ENCODE measurements at regions not wholly inside any gene's neighbourhood (a gene's known extent, or its start where the extent isn't known, plus 50 kb on each side); places are given as distances from the start of the nearest gene placed in this dataset.

- peak overlapping the region in 4 of 21 experiments; percentile 17 to 29 (median 24) for H3K27ac ChIP-seq
- H3K4me3 ChIP-seq, result no peak overlapping the region
Measured at GRCh38 chr20:36102809-36103596, 51.5 kb upstream of the EPB41L1 start.

GRCh38 chr20:36104244-36104643, 50.3 kb upstream of the EPB41L1 start:
- H3K27ac ChIP-seq, result no peak overlapping the region
- H3K4me3 ChIP-seq, result no peak overlapping the region
